NCI-H146 treated with DMSO at 0.1 percent for 48 hours (cell line): ENCODE measurements at regions not wholly inside any gene's neighbourhood (a gene's known extent, or its start where the extent isn't known, plus 50 kb on each side); places are given as distances from the start of the nearest gene placed in this dataset.

Experiments
- DNase-seq: peaks from one replicate; lab custom pipeline; 2025; ENCODE audit not compliant: unreplicated experiment; lab: John Stamatoyannopoulos, UW

- no peak for DNase-seq
Observed at GRCh38 chr4:130127297-130127696, 1031.3 kb downstream of the C4orf33 start.

GRCh38 chr4:130131536-130131935 is 1035.6 kb downstream of the C4orf33 start:
- DNase-seq, result no peak

- no peak for DNase-seq
Observed at GRCh38 chr4:130141651-130142050, 1045.7 kb downstream of the C4orf33 start.

GRCh38 chr4:130143656-130144055 is 1047.7 kb downstream of the C4orf33 start:
- no peak for DNase-seq

GRCh38 chr4:130146773-130147172 is 1050.8 kb downstream of the C4orf33 start:
- peak; percentile 4 for DNase-seq

- DNase-seq, result no peak
Observed at GRCh38 chr4:130147641-130148040, 1051.7 kb downstream of the C4orf33 start.

GRCh38 chr4:130154901-130155300 is 1058.9 kb downstream of the C4orf33 start:
- no peak for DNase-seq

- DNase-seq, result no peak
Observed at GRCh38 chr4:130163701-130164100, 1067.7 kb downstream of the C4orf33 start.

GRCh38 chr4:130165381-130165780 is 1069.4 kb downstream of the C4orf33 start:
- no peak for DNase-seq

- DNase-seq, result no peak
Observed at GRCh38 chr4:130172156-130172555, 1076.2 kb downstream of the C4orf33 start.

GRCh38 chr4:130178106-130178505 is 1082.2 kb downstream of the C4orf33 start:
- no peak for DNase-seq

GRCh38 chr4:130183096-130183495 is 1087.1 kb downstream of the C4orf33 start:
- no peak for DNase-seq

GRCh38 chr4:130183766-130184165 is 1087.8 kb downstream of the C4orf33 start:
- DNase-seq, result no peak

GRCh38 chr4:130185123-130185522 is 1089.2 kb downstream of the C4orf33 start:
- DNase-seq, result no peak

- no peak for DNase-seq
Observed at GRCh38 chr4:130186931-130187330, 1091.0 kb downstream of the C4orf33 start.

- DNase-seq, result no peak
Observed at GRCh38 chr4:130187587-130187986, 1091.6 kb downstream of the C4orf33 start.

- DNase-seq, result no peak
Observed at GRCh38 chr4:130192787-130193186, 1096.8 kb downstream of the C4orf33 start.

- no peak for DNase-seq
Observed at GRCh38 chr4:130197946-130198345, 1102.0 kb downstream of the C4orf33 start.

GRCh38 chr4:130203571-130203970 is 1107.6 kb downstream of the C4orf33 start:
- DNase-seq, result no peak

GRCh38 chr4:130210864-130211263 is 1114.9 kb downstream of the C4orf33 start:
- DNase-seq, result no peak

- DNase-seq, result no peak
Observed at GRCh38 chr4:130214268-130214667, 1118.3 kb downstream of the C4orf33 start.

- no peak for DNase-seq
Observed at GRCh38 chr4:130233377-130234047, 1137.6 kb downstream of the C4orf33 start.

- DNase-seq, result no peak
Observed at GRCh38 chr4:130238121-130238520, 1142.2 kb downstream of the C4orf33 start.
